ENCODE measurements at regions not wholly inside any gene's neighbourhood (a gene's known extent, or its start where the extent isn't known, plus 50 kb on each side); places are given as distances from the start of the nearest gene placed in this dataset.

DNA sequence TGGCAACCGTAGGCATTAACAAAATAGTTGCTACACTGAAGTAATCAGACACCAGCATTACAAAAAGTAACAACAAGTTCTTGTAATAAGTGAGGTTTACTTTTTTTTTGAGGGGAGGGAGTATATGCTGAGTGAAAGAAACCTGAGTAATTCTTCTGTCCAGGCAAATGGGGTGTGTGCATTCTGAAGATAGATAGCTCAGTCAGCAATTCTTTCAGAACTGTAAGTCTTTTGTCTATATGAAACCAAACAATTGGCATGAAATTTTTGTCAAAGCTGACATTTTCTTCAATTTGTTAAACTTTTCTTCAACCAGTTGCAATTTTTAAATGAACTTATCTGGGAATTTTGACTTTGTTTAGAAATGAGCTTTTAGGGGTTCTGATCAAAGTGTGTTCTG, 208.1 kb upstream of the THSD7B start:
- no peak for DNase-seq

DNA sequence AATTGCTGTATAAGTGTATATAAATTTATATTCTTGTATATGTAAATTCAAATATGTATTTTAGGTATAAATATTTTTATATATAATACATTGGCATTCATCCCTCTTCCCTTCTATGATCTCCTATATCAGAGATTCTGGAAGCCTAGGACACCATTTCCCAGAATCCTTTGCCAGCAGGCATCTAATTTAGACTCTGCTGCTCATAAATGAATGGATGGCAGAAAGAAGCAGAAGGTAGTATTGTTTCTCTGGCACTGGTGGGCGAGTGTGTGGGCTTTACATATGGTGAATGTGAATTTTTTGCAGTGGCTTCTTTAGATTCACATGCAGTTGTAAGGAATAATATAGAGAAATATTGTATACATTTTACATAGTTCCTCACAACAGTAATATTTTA, 215.2 kb upstream of the THSD7B start:
- DNase-seq, result no peak

DNA sequence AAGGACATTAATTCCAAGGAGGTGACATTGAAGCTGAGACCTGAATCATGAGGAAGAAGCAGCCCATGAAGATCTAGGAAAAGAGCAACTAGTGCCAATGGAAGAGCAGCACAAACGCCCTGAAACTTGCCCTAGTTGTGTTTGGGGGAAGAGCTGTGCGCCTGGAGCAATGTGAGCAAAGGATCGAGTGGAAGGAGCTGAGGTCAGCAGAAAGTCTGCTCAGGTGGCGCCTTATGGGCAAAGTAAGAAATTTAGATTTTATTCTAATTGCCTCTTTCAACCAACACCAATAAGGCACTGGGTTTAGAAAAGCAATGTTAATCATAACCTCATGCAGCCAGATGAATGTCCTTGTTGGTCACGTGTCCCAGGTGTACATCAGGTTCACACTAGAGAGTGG, 226.0 kb upstream of the THSD7B start:
- DNase-seq, result no peak

DNA sequence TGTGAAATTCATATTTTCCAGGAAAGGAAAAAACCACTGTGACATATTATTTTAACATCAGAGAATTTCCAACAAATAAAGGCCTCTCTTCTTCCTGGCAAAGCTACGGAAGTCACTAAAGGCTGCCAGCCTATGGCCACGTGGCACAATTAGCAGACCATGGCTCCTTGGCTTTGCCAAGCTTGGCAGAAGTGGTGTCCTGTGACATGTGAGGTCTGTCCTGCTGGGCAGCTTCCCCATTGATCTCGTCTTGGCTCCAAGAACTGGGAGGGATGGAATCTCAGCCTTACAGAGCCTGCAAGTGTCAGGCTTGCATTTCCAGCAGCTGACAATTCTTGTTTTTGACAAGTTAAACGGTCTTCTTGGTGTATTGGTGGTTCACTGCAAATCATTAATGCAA, 226.9 kb upstream of the THSD7B start:
- DNase-seq, result no peak

DNA sequence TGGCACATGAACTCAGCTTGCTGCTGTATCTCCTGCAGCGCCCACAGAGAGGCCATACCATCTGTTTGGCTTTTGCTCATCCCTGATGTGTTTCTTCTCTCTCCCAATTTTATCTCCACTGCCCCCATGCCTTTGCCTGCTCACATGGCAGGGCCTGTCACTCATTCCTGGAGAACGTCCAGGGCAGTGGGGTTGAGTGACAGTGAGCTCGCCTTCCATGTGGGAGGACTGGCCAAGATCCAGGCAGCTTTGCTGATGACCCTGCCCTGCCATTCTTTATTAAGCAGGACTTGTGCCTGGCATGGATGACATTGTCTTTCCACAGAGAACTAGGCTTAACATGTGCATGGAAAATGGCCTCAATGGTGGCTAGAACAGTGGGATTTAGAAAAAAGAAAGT, 230.5 kb upstream of the THSD7B start:
- no peak for DNase-seq

DNA sequence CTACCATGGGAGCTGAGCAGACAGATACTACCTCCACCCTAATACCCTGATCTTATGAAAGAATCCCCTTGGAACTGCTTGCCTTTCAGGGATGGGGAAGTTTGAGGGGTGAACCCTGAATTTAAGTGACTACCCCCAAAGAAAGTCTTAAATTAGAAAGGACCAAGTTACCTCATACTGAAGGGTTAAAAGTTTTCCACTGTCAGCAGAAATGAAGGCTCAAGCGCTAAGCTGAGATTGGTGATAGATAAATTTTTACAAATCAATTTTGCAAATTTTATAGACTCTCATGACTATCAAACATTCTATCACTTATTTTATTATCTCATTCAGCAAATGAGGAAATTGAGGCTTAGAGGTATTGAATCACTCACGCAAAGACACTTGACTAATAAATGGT, 233.2 kb upstream of the THSD7B start:
- DNase-seq, result no peak

DNA sequence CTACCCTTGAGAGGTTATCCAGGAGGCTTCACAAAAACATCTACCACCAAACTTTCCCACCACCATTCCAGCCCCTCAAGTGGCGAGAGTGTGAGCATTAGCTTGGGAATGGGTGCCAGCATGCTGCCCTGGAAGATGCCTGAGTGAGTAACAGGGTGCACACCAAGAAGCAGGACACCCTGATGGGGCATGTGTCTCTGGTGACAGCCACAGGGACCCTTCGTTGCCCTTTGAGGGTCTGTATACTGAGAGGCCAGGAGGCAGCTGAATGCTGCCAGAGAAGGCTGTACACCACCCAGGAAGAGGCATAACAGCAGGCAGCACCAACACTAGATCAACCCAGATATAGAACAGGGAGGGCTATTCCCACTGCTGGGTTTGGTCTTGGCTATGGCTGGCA, 233.6 kb upstream of the THSD7B start:
- no peak for DNase-seq

DNA sequence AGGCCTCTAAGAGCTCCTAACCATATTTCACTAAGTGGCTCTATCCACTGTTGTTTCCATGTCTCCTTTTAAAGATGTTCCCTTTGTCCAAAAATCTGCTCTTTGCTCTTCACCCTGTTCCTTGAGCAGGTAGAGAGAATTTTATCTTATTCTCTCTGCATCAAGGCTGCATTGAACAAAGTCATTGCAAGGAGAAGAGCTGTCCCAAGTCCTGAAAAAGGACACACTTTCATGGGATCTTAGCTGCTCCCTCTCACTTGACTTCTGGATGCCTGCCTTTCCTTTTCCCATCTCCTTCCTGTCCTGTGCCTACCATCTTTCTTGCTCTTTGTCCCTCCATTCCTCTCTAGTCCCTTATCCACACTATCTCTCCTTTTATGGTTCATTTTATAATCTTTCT, 235.2 kb upstream of the THSD7B start:
- no peak for DNase-seq

DNA sequence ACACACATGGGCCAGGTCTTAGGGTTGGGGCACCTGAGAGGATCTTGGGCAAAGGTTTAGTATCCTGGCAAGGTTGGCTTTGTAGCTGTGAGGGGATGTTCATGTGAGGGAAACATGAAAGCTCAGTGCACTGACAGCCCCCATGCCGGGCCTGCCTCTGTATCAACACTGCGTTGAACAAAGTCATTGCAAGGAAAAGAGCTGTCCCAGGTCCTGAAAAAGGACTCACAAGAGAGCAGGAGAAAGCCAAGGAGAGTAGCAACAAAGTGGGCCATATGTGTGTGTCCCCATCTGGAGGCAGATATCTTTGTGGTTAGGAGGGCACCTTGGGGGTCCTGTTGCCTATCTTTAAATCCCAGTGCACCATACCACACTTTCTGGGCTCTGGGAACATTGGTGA, 237.8 kb upstream of the THSD7B start:
- DNase-seq, result no peak

DNA sequence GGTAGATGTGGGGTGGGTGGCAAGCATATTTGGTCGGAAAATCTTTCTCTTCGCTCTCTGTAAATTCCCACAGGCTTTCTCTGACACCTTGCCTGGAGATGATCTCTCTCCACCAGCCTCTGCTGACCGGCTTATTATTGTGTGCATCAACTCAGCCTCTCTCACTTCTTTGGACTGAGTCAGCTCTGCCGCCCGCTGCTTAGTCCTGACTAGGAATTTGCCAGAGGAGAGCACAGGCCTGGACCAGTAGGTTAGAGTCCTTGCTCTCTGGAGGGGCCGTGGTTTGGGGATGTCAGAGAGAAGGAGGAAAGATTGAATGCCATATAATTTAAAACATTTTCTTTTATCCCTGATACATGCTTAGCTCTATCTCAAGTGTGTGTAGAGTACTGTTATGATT, 242.6 kb upstream of the THSD7B start:
- DNase-seq, result no peak

DNA sequence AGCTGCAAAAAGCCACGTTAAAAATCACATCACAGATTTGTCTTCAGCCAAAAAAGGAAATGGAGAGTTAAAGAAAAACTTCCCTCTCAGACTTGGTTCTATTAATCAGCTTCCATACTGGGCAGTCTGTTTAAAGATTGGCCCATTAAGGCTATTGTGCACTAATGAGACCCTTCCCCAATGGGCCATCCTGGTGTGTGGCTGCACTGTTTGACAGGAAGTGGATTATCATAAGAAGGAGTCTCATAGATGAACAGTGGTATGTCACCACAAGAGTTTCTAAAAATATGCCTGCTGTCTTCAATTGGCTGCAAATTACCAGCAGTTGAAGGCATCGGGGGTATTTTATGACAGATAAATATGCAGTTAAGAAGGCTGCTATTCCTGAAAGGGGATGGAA, 247.6 kb upstream of the THSD7B start:
- DNase-seq, result no peak

DNA sequence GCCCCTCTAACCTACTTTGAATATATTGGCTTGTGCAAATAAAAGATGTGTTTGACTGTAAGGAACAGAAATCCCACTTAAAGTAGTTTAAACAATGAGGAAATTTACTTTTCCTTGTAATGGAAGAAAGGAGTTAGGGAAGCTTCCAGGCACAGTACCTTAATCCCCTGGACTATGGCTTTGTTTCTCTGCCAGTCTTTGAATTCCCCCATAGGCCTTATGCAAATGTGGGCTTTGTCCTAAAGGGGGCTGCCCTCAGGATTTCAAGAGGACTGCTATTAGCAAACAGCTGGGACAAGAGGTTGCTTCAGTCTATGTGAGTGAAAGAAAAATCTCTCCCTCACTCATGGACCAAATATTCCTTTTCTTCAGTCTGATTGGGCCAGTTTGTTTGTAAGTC, 255.1 kb upstream of the THSD7B start:
- no peak for DNase-seq

DNA sequence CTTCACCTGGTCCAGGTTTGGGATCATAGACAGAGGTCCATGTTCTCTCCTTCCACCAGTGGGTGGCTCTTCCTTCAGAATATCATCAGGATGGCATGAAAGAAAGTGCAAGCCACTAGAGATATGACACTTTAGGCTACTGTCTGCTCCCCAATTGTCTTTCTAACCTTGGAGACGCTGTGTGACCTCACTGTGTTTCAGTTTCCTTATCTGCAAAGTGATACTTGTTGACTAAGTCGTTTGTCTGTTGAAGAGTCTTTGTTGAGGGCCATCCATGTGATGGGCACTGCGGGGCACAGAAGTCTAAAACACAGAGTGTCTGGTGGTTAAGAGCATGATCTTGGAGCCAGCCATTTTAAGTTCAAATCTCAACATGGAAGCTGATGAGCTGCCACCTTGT, 259.9 kb upstream of the THSD7B start:
- no peak for DNase-seq

DNA sequence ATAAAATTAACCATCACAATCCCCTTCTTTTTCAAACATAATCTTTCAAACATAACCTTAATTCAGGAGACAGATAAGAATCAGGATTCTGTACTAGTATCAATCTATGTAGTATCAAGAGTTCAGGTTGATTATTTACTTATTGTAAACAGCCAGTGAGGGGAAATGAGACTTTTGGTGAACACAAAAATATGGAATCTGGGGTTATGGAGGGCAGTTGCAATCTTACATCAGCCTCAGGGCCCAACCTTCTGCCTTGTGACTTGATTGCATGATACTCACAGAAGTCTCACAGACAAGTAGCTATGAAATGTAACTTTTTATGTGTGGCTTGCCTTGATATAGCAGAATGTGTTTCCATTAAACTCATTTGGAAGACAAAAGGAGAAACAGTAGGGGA, 262.7 kb upstream of the THSD7B start:
- DNase-seq, result no peak

DNA sequence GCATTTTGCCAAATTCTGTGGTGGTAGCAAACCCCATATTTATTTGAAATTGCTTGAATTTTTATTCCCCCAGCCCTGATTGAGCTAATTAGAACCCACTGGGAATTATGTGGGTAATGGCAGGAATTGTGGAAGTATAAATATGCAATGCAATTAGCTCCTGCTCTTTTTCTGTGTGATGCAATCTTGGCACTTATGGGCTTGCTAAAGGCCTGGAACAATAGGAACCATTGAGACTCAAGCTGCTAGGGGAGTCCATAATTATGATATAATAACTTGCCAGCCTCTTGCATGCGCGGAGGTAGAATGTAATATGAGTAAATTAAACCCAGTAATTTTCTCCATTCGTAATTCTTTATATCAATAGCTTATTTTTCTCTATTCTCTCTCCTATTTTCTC, 267.6 kb upstream of the THSD7B start:
- no peak for DNase-seq

DNA sequence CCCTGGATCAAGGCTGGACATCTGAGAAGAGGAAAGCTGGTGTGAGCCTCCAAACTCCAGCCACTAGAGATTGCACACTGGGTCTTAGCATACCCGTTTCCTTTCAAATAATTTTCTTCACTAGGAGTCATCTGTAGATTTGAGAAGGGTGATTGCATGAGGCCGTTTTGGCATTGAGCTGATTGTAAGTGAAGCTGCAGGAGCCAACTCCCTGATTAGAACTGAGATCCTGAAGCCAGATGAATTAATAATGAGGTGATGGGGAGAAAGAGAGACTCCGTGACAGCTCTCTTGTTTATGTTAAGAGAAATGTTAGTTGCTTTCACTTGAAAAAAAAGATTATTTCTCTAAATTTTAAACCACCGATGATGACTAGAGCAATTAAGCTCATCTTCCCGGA, 268.4 kb upstream of the THSD7B start:
- no peak for DNase-seq

DNA sequence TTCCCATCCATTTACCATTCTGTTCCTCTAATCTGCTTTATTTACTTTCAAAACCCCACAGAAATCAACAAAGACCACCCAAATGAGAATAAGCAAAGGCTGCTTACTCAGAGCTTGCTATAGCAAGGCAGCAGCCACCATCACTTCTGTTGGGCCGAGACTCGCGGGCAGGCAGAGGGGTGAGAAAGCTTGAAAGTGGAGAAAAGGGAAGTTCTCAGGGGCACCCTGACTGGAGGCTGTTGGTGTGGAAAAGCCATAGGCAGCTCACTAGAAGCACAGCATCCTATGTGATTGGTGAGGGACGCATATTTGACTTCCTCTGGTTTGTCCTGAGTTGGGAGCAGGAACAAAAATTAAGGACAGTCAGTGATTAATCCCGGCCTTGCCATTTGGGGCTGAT, 269.7 kb upstream of the THSD7B start:
- DNase-seq, result no peak

DNA sequence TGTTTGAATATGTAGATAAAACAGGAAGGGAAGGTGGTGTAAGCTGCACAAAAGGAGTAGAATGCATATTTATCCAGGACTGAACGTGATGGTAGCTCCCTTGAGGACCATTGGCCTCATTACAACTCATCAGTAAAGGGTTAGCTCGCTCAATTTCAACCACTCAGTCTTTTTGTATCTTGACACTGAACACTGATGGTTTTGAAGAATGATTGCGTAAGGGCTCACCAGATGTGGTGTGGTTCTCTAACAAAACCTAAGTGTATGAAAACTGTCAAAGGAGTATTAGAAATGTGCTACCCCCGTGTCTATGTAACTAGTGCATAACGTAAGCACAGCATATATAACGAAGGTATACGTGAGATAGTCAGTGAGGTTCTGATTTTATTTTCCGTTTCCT, 272.4 kb upstream of the THSD7B start:
- DNase-seq, result no peak

DNA sequence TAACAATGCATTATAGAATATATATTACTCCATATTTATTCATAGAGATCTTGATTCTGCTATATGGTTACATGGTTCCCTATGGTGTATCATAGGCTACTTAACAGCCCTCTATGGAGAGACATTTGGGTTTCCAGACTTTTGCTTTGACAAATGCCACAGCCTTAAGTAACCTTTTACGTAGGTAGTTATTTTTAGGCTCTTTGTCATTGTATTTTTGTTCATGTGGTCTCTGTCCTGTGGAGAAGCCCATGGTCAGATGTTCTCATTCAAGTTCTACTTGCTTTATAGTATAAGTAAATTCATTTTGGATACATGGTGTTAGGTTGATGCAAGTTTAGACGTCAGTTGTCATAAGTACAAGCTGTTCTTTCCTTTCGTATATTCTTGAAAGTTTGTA, 275.2 kb upstream of the THSD7B start:
- DNase-seq, result no peak

DNA sequence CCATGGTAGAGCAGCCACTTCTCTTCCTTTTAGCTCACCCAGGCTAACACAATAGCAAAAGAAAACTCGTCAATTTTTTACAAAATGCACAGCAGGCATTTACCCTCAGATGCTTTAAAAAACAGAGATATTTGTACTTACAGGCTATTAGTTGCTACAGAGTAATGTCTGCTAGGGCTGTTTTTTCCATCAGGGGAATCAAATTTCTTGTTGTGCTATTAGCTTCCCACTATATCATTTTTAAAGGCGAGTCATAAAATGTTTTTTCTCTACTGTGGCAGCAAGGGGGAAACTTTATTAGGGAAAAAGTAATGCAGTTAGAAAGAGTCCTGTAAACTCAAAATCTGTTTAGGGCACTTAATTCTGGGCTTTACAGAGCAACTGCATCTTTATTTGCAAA, 277.9 kb upstream of the THSD7B start:
- DNase-seq, result no peak

DNA sequence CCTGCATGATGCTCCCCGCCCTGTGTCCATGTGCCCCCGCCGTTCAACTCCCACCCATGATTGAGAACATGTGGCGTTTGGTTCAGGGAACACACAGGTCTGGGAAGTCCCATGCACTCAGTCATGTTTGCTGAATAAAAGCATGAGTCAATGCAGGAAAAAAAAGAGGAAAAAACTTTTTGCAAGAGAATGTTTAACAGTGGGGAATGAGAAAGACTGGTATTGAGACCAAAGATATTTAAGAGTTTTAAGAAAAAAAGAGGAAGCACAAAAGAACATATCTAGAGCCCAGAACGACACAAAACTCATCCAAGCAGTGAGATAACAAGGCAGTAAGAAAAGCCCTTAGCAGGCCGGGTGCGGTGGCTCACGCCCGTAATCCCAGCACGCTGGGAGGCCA, 279.2 kb upstream of the THSD7B start:
- no peak for DNase-seq

DNA sequence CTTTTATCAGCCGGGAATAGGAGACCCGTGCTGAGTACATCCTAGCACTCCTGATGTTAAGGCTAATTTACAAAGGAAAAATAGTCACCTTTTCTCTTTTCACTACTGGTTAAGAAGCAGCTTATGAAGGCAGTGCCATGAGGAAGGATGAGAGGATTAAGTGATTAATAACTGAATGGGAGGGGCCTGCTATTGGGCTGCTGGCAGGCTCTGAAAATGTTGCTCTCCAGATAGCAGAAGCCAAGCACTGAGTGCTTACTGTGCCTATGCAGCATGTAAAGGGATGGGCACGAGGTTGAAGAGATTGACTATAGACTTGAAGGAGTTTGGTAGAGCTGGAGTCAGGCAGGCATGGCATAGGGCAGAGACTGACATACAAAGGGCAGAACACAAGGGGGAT, 282.4 kb upstream of the THSD7B start:
- DNase-seq, result no peak

DNA sequence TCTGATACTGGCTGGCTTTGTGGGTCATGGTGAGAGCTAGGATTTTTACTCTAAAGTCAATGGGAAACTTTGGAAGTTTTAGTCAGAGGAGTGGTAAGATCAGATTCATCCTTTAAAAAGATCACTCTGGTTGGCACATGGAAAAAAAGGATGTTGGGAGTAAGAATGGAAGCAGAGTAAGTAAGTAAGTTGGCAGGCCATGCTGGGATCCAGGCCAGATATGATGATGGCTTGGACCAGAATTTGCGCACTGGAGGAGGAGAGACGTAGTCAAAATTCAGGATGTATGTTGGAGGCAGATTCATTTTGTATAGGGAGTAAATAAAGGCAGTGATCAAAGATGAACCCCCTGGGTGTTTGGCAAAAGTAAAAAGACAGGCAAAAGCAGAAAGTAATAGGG, 283.3 kb upstream of the THSD7B start:
- no peak for DNase-seq

DNA sequence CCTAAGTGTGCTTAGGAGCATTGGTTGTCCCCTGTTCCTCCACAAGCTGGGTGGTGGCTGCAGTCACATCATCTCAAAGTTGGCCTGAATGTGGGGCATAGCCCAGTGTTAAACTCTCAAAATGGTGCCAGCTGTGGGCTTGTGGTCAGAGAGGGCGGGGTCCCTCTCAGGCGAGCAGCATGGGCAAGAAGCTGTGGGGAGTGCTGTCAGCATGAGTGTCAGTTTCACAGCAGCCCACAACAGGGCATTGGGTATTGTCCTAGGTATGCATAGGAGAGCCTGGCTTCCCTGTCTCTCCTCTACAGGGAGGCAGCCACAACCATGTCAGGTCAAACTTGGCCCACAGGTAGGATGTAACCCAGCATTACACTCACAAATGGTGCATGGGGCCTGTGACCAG, 285.6 kb upstream of the THSD7B start:
- DNase-seq, result no peak

DNA sequence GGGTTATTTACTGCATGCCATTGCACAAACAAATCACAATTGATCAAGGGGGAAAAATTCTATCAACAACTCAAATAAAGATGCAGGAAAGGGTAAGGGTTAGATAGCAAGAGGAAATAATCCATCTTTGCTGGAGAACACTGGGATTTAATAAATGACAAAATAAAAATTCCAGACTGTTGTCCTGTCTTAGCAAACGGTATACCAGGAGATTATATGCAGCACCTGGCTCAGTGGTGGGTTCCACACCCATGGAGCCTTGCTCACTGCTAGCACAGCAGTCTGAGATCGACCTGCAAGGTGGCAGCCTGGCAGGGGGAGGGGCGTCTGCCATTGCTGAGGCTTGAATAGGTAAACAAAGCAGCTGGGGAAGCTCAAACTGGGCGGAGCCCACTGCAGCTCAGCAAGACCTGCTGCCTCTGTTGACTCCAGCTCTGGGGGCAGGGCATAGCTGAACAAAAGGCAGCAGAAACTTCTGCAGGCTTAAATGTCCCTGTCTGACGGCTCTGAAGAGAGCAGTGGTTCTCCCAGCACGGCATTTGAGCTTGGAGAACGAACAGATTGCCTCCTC, 296.5 kb upstream of the THSD7B start:
- DNase-seq, result no peak

DNA sequence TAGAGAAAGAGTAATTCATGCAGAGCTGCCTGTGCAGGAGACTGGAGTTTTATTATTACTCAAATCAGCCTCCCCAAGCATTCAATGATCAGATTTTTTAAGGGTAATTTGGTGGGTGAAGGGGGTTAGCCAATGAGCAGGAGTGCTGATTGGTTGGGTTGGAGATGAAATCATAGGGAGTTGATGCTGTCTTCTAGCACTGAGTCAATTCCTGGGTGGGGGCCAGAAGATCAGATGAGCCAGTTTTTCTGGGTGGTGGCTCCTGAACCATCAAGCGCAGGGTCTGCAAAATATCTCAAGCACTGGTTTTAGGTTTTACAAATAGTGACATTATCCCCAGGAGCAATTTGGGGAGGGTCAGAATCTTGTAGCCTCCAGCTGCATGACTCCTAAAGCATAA, 312.8 kb upstream of the THSD7B start:
- DNase-seq, result no peak
